ENCODE measurements at regions not wholly inside any gene's neighbourhood (a gene's known extent, or its start where the extent isn't known, plus 50 kb on each side); places are given as distances from the start of the nearest gene placed in this dataset.

DNA sequence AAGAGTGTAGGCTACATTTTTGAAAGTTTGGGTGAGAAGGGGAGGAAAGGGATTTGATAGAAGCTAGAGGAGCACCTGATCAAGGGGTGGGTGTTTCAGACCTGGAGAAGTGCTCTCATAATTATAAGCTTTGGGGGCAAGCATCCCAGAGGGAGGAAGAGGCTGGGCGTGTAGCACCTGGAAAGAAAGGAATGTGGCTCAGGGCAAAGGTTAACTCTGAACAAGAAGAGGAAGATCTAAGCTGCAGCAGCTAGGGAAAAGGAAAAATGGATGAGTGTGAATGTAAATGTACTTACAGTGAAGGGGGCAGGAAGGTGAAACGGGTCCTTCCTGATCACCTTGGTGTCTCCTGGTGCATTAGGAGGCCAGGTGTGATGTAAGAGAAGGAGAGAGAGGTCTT, 49.8 kb upstream of the ANKRD55 start:
- Histone ChIP-seq H3K36me3 (no peaks in the 10 kb centered on the region), H3K27me3 (no peaks in the 10 kb centered on the region), H3K9me3 (peaks cover 0 to 10% (median 0%) of the 10 kb centered on the region in 11 donors), H3K27ac (no peak overlapping the region), H3K4me1 (peaks cover 4 to 31% (median 17%) of the 10 kb centered on the region in 9 donors), H3K4me3 (no peak overlapping the region)
- intact Hi-C loops (cut with DNase I): loop anchor here in 1 of 10 donors (10.0 kb wide), 1 partner anchor 302 kb away; no protein-coding TSS in a partner anchor
- TF ChIP-seq, protein P1, sequence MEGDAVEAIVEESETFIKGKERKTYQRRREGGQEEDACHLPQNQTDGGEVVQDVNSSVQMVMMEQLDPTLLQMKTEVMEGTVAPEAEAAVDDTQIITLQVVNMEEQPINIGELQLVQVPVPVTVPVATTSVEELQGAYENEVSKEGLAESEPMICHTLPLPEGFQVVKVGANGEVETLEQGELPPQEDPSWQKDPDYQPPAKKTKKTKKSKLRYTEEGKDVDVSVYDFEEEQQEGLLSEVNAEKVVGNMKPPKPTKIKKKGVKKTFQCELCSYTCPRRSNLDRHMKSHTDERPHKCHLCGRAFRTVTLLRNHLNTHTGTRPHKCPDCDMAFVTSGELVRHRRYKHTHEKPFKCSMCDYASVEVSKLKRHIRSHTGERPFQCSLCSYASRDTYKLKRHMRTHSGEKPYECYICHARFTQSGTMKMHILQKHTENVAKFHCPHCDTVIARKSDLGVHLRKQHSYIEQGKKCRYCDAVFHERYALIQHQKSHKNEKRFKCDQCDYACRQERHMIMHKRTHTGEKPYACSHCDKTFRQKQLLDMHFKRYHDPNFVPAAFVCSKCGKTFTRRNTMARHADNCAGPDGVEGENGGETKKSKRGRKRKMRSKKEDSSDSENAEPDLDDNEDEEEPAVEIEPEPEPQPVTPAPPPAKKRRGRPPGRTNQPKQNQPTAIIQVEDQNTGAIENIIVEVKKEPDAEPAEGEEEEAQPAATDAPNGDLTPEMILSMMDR (IDR thresholded peaks at IDR 0.05): no peak
- WGBS, 2 donors: 88 to 90% methylated on average over 2 of the region's 2 CpGs
- ATAC-seq (no peak), DNase-seq (no peak)

Data from heart right ventricle (tissue), 16 donors.